ENCODE measurements at regions not wholly inside any gene's neighbourhood (a gene's known extent, or its start where the extent isn't known, plus 50 kb on each side); places are given as distances from the start of the nearest gene placed in this dataset.

GRCh38 chr15:95494971-95495541 is 835.4 kb upstream of the NR2F2 start:
- no peak for TF ChIP-seq CTCF (IDR thresholded peaks at IDR 0.05; ENCODE audit: insufficient read depth, low read length)
- TF ChIP-seq REST (IDR thresholded peaks at IDR 0.05; ENCODE audit: insufficient replicate concordance, low read depth), result no peak
- no peak for TF ChIP-seq POLR2AphosphoS5 (IDR thresholded peaks at IDR 0.05; ENCODE audit: low read depth)
- no peak for TF ChIP-seq GABPA (IDR thresholded peaks at IDR 0.05; ENCODE audit: low read depth)
